K562 (cell line): ENCODE measurements at regions not wholly inside any gene's neighbourhood (a gene's known extent, or its start where the extent isn't known, plus 50 kb on each side); places are given as distances from the start of the nearest gene placed in this dataset.

Experiments used
- ATAC-seq: fragments of 200-7000 bp; cut with Tn5 transposase; 3 replicates; pipeline ENCODE4 v1.9.1; 2020; ENCODE audit warnings: moderate library complexity
- BruUV-seq: library from RNA; stranded (reverse); fragments of 400-500 nt; replicated peaks from 2 replicates; lab custom pipeline; 2021; lab: Mats Ljungman, UMichigan
- CTCF ChIA-PET: fragments of 300-600 bp; formaldehyde crosslinking; extraction: SDS; loops from one replicate; lab custom pipeline; 2021; ENCODE audit warnings: low intra/inter-chr PET ratio; lab: Yijun Ruan, JAX
- POLR2A ChIA-PET: fragments of 300-600, 350-650 bp; sonication (Branson Sonifier 250); formaldehyde crosslinking; extraction: SDS; loops from one replicate; lab custom pipeline; 2021; ENCODE audit warnings: antibody characterized with exemption, inconsistent platforms; lab: Yijun Ruan, JAX
- DNase-seq, 4 experiments: peaks; one replicate each; pipeline versions ENCODE4 v3.0.0 to v3.0.0-alpha.2; 2011 to 2018; ENCODE audit warnings: low spot score in 3 of 4, mixed read lengths in 3 of 4; ENCODE audit errors: extremely low read depth in 1 of 4
- FAIRE-seq: peaks from 2 replicates; lab custom pipeline; 2011; peaks lifted over from hg19 to GRCh38; lab: Jason Lieb, UNC
- H2AFZ ChIP-seq: 2 replicates; pipeline ENCODE4 v1.6.0; 2011; ENCODE audit warnings: low read depth, low read length, control low read depth, inconsistent platforms
- H3K27ac ChIP-seq: fragments of 200-600 bp; 3 replicates; pipeline ENCODE4 v1.8.0; 2011; ENCODE audit warnings: low read depth, mild to moderate bottlenecking, control low read depth, inconsistent platforms, low read length, moderate library complexity, mixed read lengths; ENCODE audit errors: extremely low read depth
- H3K27me3 ChIP-seq, 2 experiments: fragments of 300-600 bp in 1 of 2; 2 replicates in 1 of 2; 3 replicates in 1 of 2; pipeline versions ENCODE4 v1.6.0 to v1.8.0; 2011; ENCODE audit warnings: inconsistent platforms in 2 of 2, low read length in 2 of 2, mild to moderate bottlenecking in 1 of 2, mixed read lengths in 1 of 2, moderate library complexity in 1 of 2; ENCODE audit not compliant: control insufficient read depth in 2 of 2, insufficient read depth in 2 of 2
- H3K36me3 ChIP-seq: fragments of 300-600 bp; 3 replicates; pipeline ENCODE4 v1.8.0; 2011; ENCODE audit warnings: mild to moderate bottlenecking, low read length, inconsistent platforms; ENCODE audit not compliant: control insufficient read depth, insufficient read depth
- H3K4me1 ChIP-seq, 2 experiments: fragments of 200-600 bp in 1 of 2; replicated peaks in 1 of 2; 2 replicates in 1 of 2; 3 replicates in 1 of 2; pipeline versions ENCODE4 v1.5.1 to v1.8.0; 2011; ENCODE audit warnings: inconsistent platforms in 2 of 2, low read length in 2 of 2, mild to moderate bottlenecking in 1 of 2, mixed read lengths in 1 of 2, moderate library complexity in 1 of 2; ENCODE audit not compliant: control insufficient read depth in 2 of 2, insufficient read depth in 2 of 2
- H3K4me2 ChIP-seq: 2 replicates; pipeline ENCODE4 v1.6.1; 2011; ENCODE audit warnings: low read length, control low read depth, inconsistent platforms, mixed read lengths; ENCODE audit not compliant: insufficient read depth
- H3K4me3 ChIP-seq: fragments of 200-600 bp; sonication (generic), shearing (Covaris generic); 2 replicates; pipeline ENCODE4 v1.5.1; 2016; ENCODE audit warnings: control low read depth, inconsistent platforms
- H3K79me2 ChIP-seq: fragments of 200-600 bp; 3 replicates; pipeline ENCODE4 v1.8.0; 2011; ENCODE audit warnings: low read length, inconsistent platforms; ENCODE audit not compliant: control insufficient read depth, insufficient read depth
- H3K9ac ChIP-seq, 2 experiments: 2 replicates each; pipeline versions ENCODE4 v1.6.0 to v1.6.1; 2011; ENCODE audit warnings: low read depth in 2 of 2, low read length in 2 of 2, control low read depth in 1 of 2, inconsistent platforms in 1 of 2, mild to moderate bottlenecking in 1 of 2, mixed read lengths in 1 of 2; ENCODE audit not compliant: insufficient read depth in 1 of 2
- H3K9me1 ChIP-seq: one replicate; pipeline ENCODE4 v1.6.0; 2011; ENCODE audit warnings: inconsistent platforms, mild to moderate bottlenecking, low read length, moderate library complexity; ENCODE audit not compliant: control insufficient read depth, insufficient read depth
- H3K9me3 ChIP-seq: replicated peaks from 2 replicates; pipeline ENCODE4 v1.5.1; 2011; ENCODE audit warnings: low read depth, low read length, inconsistent platforms; ENCODE audit not compliant: control insufficient read depth, insufficient read depth
- H4K20me1 ChIP-seq: replicated peaks from 2 replicates; pipeline ENCODE4 v1.6.1; 2011; ENCODE audit warnings: low read length, inconsistent platforms, mixed read lengths; ENCODE audit not compliant: control insufficient read depth, insufficient read depth
- ARHGAP35 ChIP-seq: fragments of 450-650 bp; IDR thresholded peaks from 2 replicates; pipeline ENCODE4 v1.6.1; 2018; ENCODE audit not compliant: partially characterized antibody
- CBFA2T3 ChIP-seq: fragments of 450-650 bp; IDR thresholded peaks from 2 replicates; pipeline ENCODE4 v1.6.1; 2017
- HDAC2 ChIP-seq: fragments of 450-650 bp; IDR thresholded peaks from 2 replicates; pipeline ENCODE4 v1.6.1; 2016; ENCODE audit warnings: mild to moderate bottlenecking
- MYC ChIP-seq, 2 experiments: fragments of 250-450 bp in 1 of 2; sonication (Bioruptor Pico) in 1 of 2; IDR thresholded peaks; 2 replicates each; pipeline versions ENCODE4 v1.5.1 to v1.6.1; 2012 to 2021; ENCODE audit warnings: low read depth in 2 of 2, borderline replicate concordance in 1 of 2, improper control_type of control experiment in 1 of 2, low read length in 1 of 2, mild to moderate bottlenecking in 1 of 2, moderate library complexity in 1 of 2
- SMARCB1 ChIP-seq: IDR thresholded peaks from 2 replicates; pipeline ENCODE4 v1.6.1; 2011; ENCODE audit warnings: improper control_type of control experiment, low read depth; ENCODE audit not compliant: insufficient read length
- TEAD4 ChIP-seq, 2 experiments: sonication (generic) in 1 of 2; formaldehyde crosslinking in 1 of 2; IDR thresholded peaks; 2 replicates each; pipeline versions ENCODE4 v1.6.1 to v1.8.0; 2012 to 2022; ENCODE audit warnings: borderline replicate concordance in 1 of 2, inconsistent platforms in 1 of 2, low read length in 1 of 2, mild to moderate bottlenecking in 1 of 2, missing genetic modification reagents in 1 of 2
- ZNF212 ChIP-seq: fragments of 450-650 bp; formaldehyde crosslinking; IDR thresholded peaks from 2 replicates; pipeline ENCODE4 v1.4.0; 2020; ENCODE audit warnings: mild to moderate bottlenecking
- ZNF444 ChIP-seq: fragments of 250-450 bp; sonication (Bioruptor Pico); IDR thresholded peaks from 2 replicates; pipeline ENCODE4 v1.4.0; 2020; ENCODE audit warnings: mild to moderate bottlenecking, moderate library complexity
- WGBS: fragments of 100-300 bp; shearing (Covaris generic); methylation state at CpG from one replicate; pipeline ENCODE4 v1.1.6; 2016; ENCODE audit warnings: low coverage, mixed read lengths; ENCODE audit not compliant: insufficient coverage; ENCODE audit errors: missing lambda C conversion rate; 5-methylcytosine and 5-hydroxymethylcytosine counted together
- in situ Hi-C: fragments of 300-500 bp; cut with MboI; formaldehyde crosslinking; loops from 4 replicates; pipeline ENCODE4 v1.15.0; 2018; ENCODE audit warnings: inconsistent platforms, mixed read lengths
- intact Hi-C: fragments of 100-400 bp; cut with micrococcal nuclease; formaldehyde crosslinking; loops from 2 replicates; pipeline ENCODE4 v1.14.2; 2022
- TF ChIP-seq, protein P1 (sequence below): sonication (generic); formaldehyde crosslinking; IDR thresholded peaks from 2 replicates; pipeline ENCODE4 v1.8.0; 2023; ENCODE audit warnings: mild to moderate bottlenecking, missing genetic modification reagents
- TF ChIP-seq, protein P2 (sequence below): fragments of 450-650 bp; IDR thresholded peaks from 2 replicates; pipeline ENCODE4 v1.6.1; 2017; ENCODE audit warnings: mild to moderate bottlenecking, moderate library complexity

DNA sequence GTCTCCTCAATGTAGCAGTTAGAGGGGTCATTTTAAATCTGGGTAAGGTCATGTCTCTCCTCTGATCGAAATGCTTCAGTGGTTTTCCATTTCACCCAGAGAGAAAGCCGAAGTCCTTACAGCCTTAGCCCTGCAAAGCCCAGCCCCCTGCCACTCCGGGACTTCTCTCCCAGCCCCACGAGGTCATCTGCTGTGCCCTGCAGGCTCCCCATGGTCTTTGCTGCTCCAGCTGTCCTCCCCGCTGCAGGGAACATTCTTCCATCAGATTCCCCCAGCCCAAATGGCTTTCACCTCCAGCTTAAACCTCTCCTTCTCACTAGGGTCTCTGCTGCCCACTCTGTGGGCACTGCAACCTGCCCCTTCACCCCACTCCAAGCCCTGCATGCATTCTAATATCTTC lies 626.5 kb downstream of the NPHP4 start:
- TF ChIP-seq ZNF212 (CRISPR knock-in tag), result no peak
- TF ChIP-seq HDAC2, result no peak
- no peak for TF ChIP-seq CBFA2T3
- TF ChIP-seq, protein P1, sequence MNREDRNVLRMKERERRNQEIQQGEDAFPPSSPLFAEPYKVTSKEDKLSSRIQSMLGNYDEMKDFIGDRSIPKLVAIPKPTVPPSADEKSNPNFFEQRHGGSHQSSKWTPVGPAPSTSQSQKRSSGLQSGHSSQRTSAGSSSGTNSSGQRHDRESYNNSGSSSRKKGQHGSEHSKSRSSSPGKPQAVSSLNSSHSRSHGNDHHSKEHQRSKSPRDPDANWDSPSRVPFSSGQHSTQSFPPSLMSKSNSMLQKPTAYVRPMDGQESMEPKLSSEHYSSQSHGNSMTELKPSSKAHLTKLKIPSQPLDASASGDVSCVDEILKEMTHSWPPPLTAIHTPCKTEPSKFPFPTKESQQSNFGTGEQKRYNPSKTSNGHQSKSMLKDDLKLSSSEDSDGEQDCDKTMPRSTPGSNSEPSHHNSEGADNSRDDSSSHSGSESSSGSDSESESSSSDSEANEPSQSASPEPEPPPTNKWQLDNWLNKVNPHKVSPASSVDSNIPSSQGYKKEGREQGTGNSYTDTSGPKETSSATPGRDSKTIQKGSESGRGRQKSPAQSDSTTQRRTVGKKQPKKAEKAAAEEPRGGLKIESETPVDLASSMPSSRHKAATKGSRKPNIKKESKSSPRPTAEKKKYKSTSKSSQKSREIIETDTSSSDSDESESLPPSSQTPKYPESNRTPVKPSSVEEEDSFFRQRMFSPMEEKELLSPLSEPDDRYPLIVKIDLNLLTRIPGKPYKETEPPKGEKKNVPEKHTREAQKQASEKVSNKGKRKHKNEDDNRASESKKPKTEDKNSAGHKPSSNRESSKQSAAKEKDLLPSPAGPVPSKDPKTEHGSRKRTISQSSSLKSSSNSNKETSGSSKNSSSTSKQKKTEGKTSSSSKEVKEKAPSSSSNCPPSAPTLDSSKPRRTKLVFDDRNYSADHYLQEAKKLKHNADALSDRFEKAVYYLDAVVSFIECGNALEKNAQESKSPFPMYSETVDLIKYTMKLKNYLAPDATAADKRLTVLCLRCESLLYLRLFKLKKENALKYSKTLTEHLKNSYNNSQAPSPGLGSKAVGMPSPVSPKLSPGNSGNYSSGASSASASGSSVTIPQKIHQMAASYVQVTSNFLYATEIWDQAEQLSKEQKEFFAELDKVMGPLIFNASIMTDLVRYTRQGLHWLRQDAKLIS (CRISPR knock-in tag), result no peak
- TF ChIP-seq SMARCB1, result no peak
- TF ChIP-seq, protein P2, sequence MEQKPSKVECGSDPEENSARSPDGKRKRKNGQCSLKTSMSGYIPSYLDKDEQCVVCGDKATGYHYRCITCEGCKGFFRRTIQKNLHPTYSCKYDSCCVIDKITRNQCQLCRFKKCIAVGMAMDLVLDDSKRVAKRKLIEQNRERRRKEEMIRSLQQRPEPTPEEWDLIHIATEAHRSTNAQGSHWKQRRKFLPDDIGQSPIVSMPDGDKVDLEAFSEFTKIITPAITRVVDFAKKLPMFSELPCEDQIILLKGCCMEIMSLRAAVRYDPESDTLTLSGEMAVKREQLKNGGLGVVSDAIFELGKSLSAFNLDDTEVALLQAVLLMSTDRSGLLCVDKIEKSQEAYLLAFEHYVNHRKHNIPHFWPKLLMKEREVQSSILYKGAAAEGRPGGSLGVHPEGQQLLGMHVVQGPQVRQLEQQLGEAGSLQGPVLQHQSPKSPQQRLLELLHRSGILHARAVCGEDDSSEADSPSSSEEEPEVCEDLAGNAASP, result no peak
- TF ChIP-seq MYC (IDR thresholded peaks at IDR 0.05; ENCODE audit: low read depth, low read length), result no peak
- no peak for TF ChIP-seq MYC (CRISPR knock-in tag; IDR thresholded peaks at IDR 0.05; ENCODE audit: borderline replicate concordance, low read depth)
- no peak for TF ChIP-seq TEAD4 (IDR thresholded peaks at IDR 0.05; ENCODE audit: low read length)
- TF ChIP-seq TEAD4 (CRISPR knock-in tag; IDR thresholded peaks at IDR 0.05; ENCODE audit: borderline replicate concordance), result no peak
- no peak for TF ChIP-seq ARHGAP35
- TF ChIP-seq ZNF444 (CRISPR knock-in tag), result no peak
- Histone ChIP-seq H3K27ac (no peak overlapping the region), H3K27me3 (no peaks in the 10 kb centered on the region), H3K9me3 (no peaks in the 10 kb centered on the region), H3K4me1 (no peaks in the 10 kb centered on the region), H2AFZ (no peak overlapping the region), H3K79me2 (no peaks in the 10 kb centered on the region), H3K9ac (no peak overlapping the region), H3K9me1 (no peaks in the 10 kb centered on the region), H3K36me3 (no peaks in the 10 kb centered on the region), H3K4me2 (no peak overlapping the region), H3K4me3 (no peak overlapping the region), H4K20me1 (no peaks in the 10 kb centered on the region)
- intact Hi-C loops (no loop called here), in situ Hi-C loops (no loop called here)
- ATAC-seq, result no peak
- POLR2A ChIA-PET, result no interaction called here
- no TSS peak for BruUV-seq
- WGBS, result 1% methylated on average over 5 of the region's 5 CpGs
- no peak for FAIRE-seq
- no peak for DNase-seq
- CTCF ChIA-PET, result no interaction called here
